ENCODE measurements at regions not wholly inside any gene's neighbourhood (a gene's known extent, or its start where the extent isn't known, plus 50 kb on each side); places are given as distances from the start of the nearest gene placed in this dataset.

GRCh38 chr2:81194176-81194575 lies 889.6 kb upstream of the LRRTM1 start:
- intact Hi-C loops (cut with micrococcal nuclease) = no loop called here
- no peak for DNase-seq
- Histone ChIP-seq H3K27me3 (ENCODE audit: control insufficient read depth, insufficient read depth, low read length) (no peaks in the 10 kb centered on the region), H3K9me3 (ENCODE audit: control insufficient read depth, insufficient read depth, low read length) (peaks cover 42% of the 10 kb centered on the region), H3K4me3 (ENCODE audit: low read length) (no peak overlapping the region), H3K27ac (ENCODE audit: low read length) (no peak overlapping the region), H3K36me3 (ENCODE audit: control insufficient read depth, insufficient read depth, low read length) (no peaks in the 10 kb centered on the region), H3K4me1 (ENCODE audit: control insufficient read depth, insufficient read depth, low read length) (no peaks in the 10 kb centered on the region)
- no peaks in the 10 kb centered on the region for H3K36me3 Mint-ChIP-seq
- H3K4me1 Mint-ChIP-seq = no peaks in the 10 kb centered on the region
- 94% methylated on average over 30 of the region's 30 CpGs for WGBS (ENCODE audit: insufficient coverage)
- TF ChIP-seq, protein P1, sequence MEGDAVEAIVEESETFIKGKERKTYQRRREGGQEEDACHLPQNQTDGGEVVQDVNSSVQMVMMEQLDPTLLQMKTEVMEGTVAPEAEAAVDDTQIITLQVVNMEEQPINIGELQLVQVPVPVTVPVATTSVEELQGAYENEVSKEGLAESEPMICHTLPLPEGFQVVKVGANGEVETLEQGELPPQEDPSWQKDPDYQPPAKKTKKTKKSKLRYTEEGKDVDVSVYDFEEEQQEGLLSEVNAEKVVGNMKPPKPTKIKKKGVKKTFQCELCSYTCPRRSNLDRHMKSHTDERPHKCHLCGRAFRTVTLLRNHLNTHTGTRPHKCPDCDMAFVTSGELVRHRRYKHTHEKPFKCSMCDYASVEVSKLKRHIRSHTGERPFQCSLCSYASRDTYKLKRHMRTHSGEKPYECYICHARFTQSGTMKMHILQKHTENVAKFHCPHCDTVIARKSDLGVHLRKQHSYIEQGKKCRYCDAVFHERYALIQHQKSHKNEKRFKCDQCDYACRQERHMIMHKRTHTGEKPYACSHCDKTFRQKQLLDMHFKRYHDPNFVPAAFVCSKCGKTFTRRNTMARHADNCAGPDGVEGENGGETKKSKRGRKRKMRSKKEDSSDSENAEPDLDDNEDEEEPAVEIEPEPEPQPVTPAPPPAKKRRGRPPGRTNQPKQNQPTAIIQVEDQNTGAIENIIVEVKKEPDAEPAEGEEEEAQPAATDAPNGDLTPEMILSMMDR (IDR thresholded peaks at IDR 0.05) = no peak
- H3K27me3 Mint-ChIP-seq (ENCODE audit: low read depth in 2 of 2) = no peaks in the 10 kb centered on the region
- H3K9me3 Mint-ChIP-seq = peaks cover 9 to 12% of the 10 kb centered on the region in 2 donors
- H3K4me3 Mint-ChIP-seq = no peak overlapping the region
- H3K27ac Mint-ChIP-seq = no peak overlapping the region
- ATAC-seq = no peak

- peaks cover 15 to 20% of the 10 kb centered on the region in 2 donors for H3K9me3 Mint-ChIP-seq
- H3K27me3 Mint-ChIP-seq (ENCODE audit: low read depth in 2 of 2) = no peaks in the 10 kb centered on the region
- H3K36me3 ChIP-seq (ENCODE audit: control insufficient read depth, insufficient read depth, low read length) = no peaks in the 10 kb centered on the region
- no peaks in the 10 kb centered on the region for H3K4me1 Mint-ChIP-seq
- no peak overlapping the region for H3K27ac Mint-ChIP-seq
- no peaks in the 10 kb centered on the region for H3K4me1 ChIP-seq (ENCODE audit: control insufficient read depth, insufficient read depth, low read length)
- ATAC-seq (no peak), DNase-seq (no peak)
- TF ChIP-seq, protein P1 (IDR thresholded peaks at IDR 0.05) = no peak
- no peaks in the 10 kb centered on the region for H3K27me3 ChIP-seq (ENCODE audit: control insufficient read depth, insufficient read depth, low read length)
- H3K36me3 Mint-ChIP-seq = no peaks in the 10 kb centered on the region
- no peak overlapping the region for H3K27ac ChIP-seq (ENCODE audit: low read length)
- peaks cover 9% of the 10 kb centered on the region for H3K9me3 ChIP-seq (ENCODE audit: control insufficient read depth, insufficient read depth, low read length)
- H3K4me3 Mint-ChIP-seq = no peak overlapping the region
- no peak overlapping the region for H3K4me3 ChIP-seq (ENCODE audit: low read length)
- intact Hi-C loops (cut with micrococcal nuclease) = no loop called here
Observed at GRCh38 chr2:81181845-81182244, 877.3 kb upstream of the LRRTM1 start.

DNA sequence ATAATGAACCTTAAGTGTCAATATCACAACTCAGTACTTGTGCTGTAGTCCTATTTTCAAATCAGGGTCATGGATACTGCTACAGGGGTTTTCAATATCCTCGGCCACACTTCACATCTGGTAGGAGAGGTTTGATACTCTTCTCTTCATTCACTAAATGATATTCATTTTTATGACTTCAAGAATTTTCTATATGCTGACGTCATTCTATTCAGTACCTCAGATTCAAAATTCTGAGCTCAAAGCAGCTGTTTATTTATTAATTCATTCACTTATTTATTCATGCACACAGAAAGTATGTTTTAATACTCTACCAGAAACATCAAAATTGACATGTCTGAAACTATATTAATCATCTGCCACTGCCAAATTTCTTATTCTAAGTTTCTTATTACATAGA lies 866.9 kb upstream of the LRRTM1 start:
- Mint-ChIP-seq H3K9me3 (peaks cover 14 to 15% of the 10 kb centered on the region in 2 donors), H3K27ac (no peak overlapping the region), H3K4me1 (no peaks in the 10 kb centered on the region), H3K4me3 (no peak overlapping the region), H3K27me3 (ENCODE audit: low read depth in 2 of 2) (no peaks in the 10 kb centered on the region), H3K36me3 (no peaks in the 10 kb centered on the region)
- DNase-seq = no peak
- TF ChIP-seq, protein P1 (IDR thresholded peaks at IDR 0.05) = no peak
- H3K4me1 ChIP-seq (ENCODE audit: control insufficient read depth, insufficient read depth, low read length) = no peaks in the 10 kb centered on the region
- peaks cover 2% of the 10 kb centered on the region for H3K9me3 ChIP-seq (ENCODE audit: control insufficient read depth, insufficient read depth, low read length)
- no peaks in the 10 kb centered on the region for H3K27me3 ChIP-seq (ENCODE audit: control insufficient read depth, insufficient read depth, low read length)
- WGBS (ENCODE audit: insufficient coverage) = 94% methylated on average over 1 of the region's 2 CpGs
- no peaks in the 10 kb centered on the region for H3K36me3 ChIP-seq (ENCODE audit: control insufficient read depth, insufficient read depth, low read length)
- intact Hi-C loops (cut with micrococcal nuclease) = no loop called here
- H3K27ac ChIP-seq (ENCODE audit: low read length) = no peak overlapping the region
- H3K4me3 ChIP-seq (ENCODE audit: low read length) = no peak overlapping the region
- ATAC-seq = no peak

- Mint-ChIP-seq H3K36me3 (no peaks in the 10 kb centered on the region), H3K27me3 (ENCODE audit: low read depth in 2 of 2) (no peaks in the 10 kb centered on the region), H3K4me3 (no peak overlapping the region), H3K9me3 (peaks cover 9 to 12% of the 10 kb centered on the region in 2 donors), H3K27ac (no peak overlapping the region), H3K4me1 (no peaks in the 10 kb centered on the region)
- no peak overlapping the region for H3K4me3 ChIP-seq (ENCODE audit: low read length)
- 75% methylated on average over 2 of the region's 3 CpGs for WGBS (ENCODE audit: insufficient coverage)
- DNase-seq = no peak
- H3K27ac ChIP-seq (ENCODE audit: low read length) = no peak overlapping the region
- no peaks in the 10 kb centered on the region for H3K27me3 ChIP-seq (ENCODE audit: control insufficient read depth, insufficient read depth, low read length)
- intact Hi-C loops (cut with micrococcal nuclease) = no loop called here
- peaks cover 2% of the 10 kb centered on the region for H3K9me3 ChIP-seq (ENCODE audit: control insufficient read depth, insufficient read depth, low read length)
- TF ChIP-seq, protein P1 (IDR thresholded peaks at IDR 0.05) = no peak
- no peaks in the 10 kb centered on the region for H3K4me1 ChIP-seq (ENCODE audit: control insufficient read depth, insufficient read depth, low read length)
- H3K36me3 ChIP-seq (ENCODE audit: control insufficient read depth, insufficient read depth, low read length) = no peaks in the 10 kb centered on the region
- no peak for ATAC-seq
Observed at GRCh38 chr2:81163583-81163982, 859.0 kb upstream of the LRRTM1 start.

Measured in natural killer cell (primary cell).